Left kidney (tissue), 1 donor: ENCODE measurements at regions not wholly inside any gene's neighbourhood (a gene's known extent, or its start where the extent isn't known, plus 50 kb on each side); places are given as distances from the start of the nearest gene placed in this dataset.
"Not testable (repeated sequence)": the region's sequence is repeated elsewhere in the genome, so short reads cannot be mapped to it uniquely, and the experiment has no call there.

Source experiments
- DNase-seq: peaks from one replicate; pipeline ENCODE4 v3.0.0-alpha.2; 2013

- not testable (repeated sequence) for DNase-seq
Observed at GRCh38 chr2:90226465-90227072, 1535.1 kb downstream of the RPIA start.

- not testable (repeated sequence) for DNase-seq
Observed at GRCh38 chr2:90231199-90231598, 1539.7 kb downstream of the RPIA start.

- DNase-seq, result not testable (repeated sequence)
Observed at GRCh38 chr2:90235452-90235851, 1544.0 kb downstream of the RPIA start.

- not testable (repeated sequence) for DNase-seq
Observed at GRCh38 chr2:90237923-90238361, 1546.5 kb downstream of the RPIA start.

- not testable (repeated sequence) for DNase-seq
Observed at GRCh38 chr2:90238505-90239230, 1547.2 kb downstream of the RPIA start.

- DNase-seq, result not testable (repeated sequence)
Observed at GRCh38 chr2:90239769-90240168, 1548.3 kb downstream of the RPIA start.

GRCh38 chr2:90244902-90245765, 1553.7 kb downstream of the RPIA start:
- not testable (repeated sequence) for DNase-seq

GRCh38 chr2:90248400-90248799, 1556.9 kb downstream of the RPIA start:
- not testable (repeated sequence) for DNase-seq

- DNase-seq, result not testable (repeated sequence)
Observed at GRCh38 chr2:90250350-90250749, 1558.9 kb downstream of the RPIA start.

GRCh38 chr2:90251576-90251975, 1560.1 kb downstream of the RPIA start:
- not testable (repeated sequence) for DNase-seq

- DNase-seq, result not testable (repeated sequence)
Observed at GRCh38 chr2:90253306-90253705, 1561.8 kb downstream of the RPIA start.

- not testable (repeated sequence) for DNase-seq
Observed at GRCh38 chr2:90266888-90267287, 1575.4 kb downstream of the RPIA start.

GRCh38 chr2:90287751-90288150, 1596.3 kb downstream of the RPIA start:
- DNase-seq, result not testable (repeated sequence)

GRCh38 chr2:90288396-90288795, 1596.9 kb downstream of the RPIA start:
- not testable (repeated sequence) for DNase-seq

- DNase-seq, result not testable (repeated sequence)
Observed at GRCh38 chr2:90289291-90289980, 1598.0 kb downstream of the RPIA start.

- not testable (repeated sequence) for DNase-seq
Observed at GRCh38 chr2:90290701-90291100, 1599.2 kb downstream of the RPIA start.

GRCh38 chr2:90291168-90291883, 1599.9 kb downstream of the RPIA start:
- not testable (repeated sequence) for DNase-seq

GRCh38 chr2:90291934-90292333, 1600.5 kb downstream of the RPIA start:
- not testable (repeated sequence) for DNase-seq

- not testable (repeated sequence) for DNase-seq
Observed at GRCh38 chr2:90292451-90292850, 1601.0 kb downstream of the RPIA start.

GRCh38 chr2:90293224-90293623, 1601.8 kb downstream of the RPIA start:
- DNase-seq, result not testable (repeated sequence)

- DNase-seq, result not testable (repeated sequence)
Observed at GRCh38 chr2:90293806-90294205, 1602.3 kb downstream of the RPIA start.
